Heart left ventricle (tissue), 13 donors: ENCODE measurements at regions not wholly inside any gene's neighbourhood (a gene's known extent, or its start where the extent isn't known, plus 50 kb on each side); places are given as distances from the start of the nearest gene placed in this dataset.

Experiments
- CTCF ChIP-seq, 12 donors: fragments of 200-600 bp; sonication (generic) in 4 of 12; IDR thresholded peaks; one replicate each; pipeline versions ENCODE4 v1.5.0 to v1.8.0; 2018 to 2022; ENCODE audit warnings: antibody characterized with exemption in 12 of 12, mild to moderate bottlenecking in 5 of 12
- POLR2A ChIP-seq, 2 donors: fragments of 450-650 bp; IDR thresholded peaks; one replicate each; pipeline ENCODE4 v1.6.1; 2017; ENCODE audit warnings: antibody characterized with exemption in 2 of 2, mild to moderate bottlenecking in 2 of 2, moderate library complexity in 2 of 2
- donor health status: ischemic (EF 13 %, LVEDD 7.1; RV severe dilation, severe dysfunction).
- donor health status: DM: no; HTN: yes; CAD: no.
- donor health status: DM: no; HTN: no; CAD: no.
- donor health status: ischemic (EF 25% LVEDD 6.9; RV normal size, moderate dysfunction).
- donor health status: ischemic (EF 25% LVEDD 5.7; RV mildly dilated, moderate dysfunction).
- donor health status: ischemic (EF 35%, LVEDD 5.7; RV mildly dilated, moderate dysfunction).
- donor health status: nonischemic (EF 11% LVEDD 7.7; RV severe dilation, severe dysfunction).
- donor health status: DM: yes; HTN: yes; CAD: no.
- donor health status: PGD.
- donor health status: ischemic (EF 29% LVEDD 5.4; RV normal size, mild dysfunction).
- donor health status: nonischemic (EF 23%, LVEDD 6.1; RV moderate dilation, normal function).

GRCh38 chr16:52650789-52651188 lies 103.8 kb upstream of the TOX3 start:
- TF ChIP-seq POLR2A (IDR thresholded peaks at IDR 0.05) (no peak), CTCF (IDR thresholded peaks at IDR 0.05) (no peak)
